ENCODE measurements at regions not wholly inside any gene's neighbourhood (a gene's known extent, or its start where the extent isn't known, plus 50 kb on each side); places are given as distances from the start of the nearest gene placed in this dataset.

- CTCF ChIA-PET, result no interaction called here
- TF ChIP-seq CTCF (IDR thresholded peaks at IDR 0.05; ENCODE audit: unreplicated experiment), result no peak
- no TSS peak for BruUV-seq (replicated peaks)
- DNase-seq (ENCODE audit: unreplicated experiment), result no peak
- Mint-ChIP-seq H3K9me3 (ENCODE audit: unreplicated experiment) (no peaks in the 10 kb centered on the region), H3K4me1 (ENCODE audit: insufficient read depth, unreplicated experiment) (no peaks in the 10 kb centered on the region), H3K27me3 (ENCODE audit: insufficient read depth, unreplicated experiment) (no peaks in the 10 kb centered on the region), H3K27ac (ENCODE audit: low read depth, unreplicated experiment) (no peak overlapping the region), H3K36me3 (ENCODE audit: insufficient read depth, unreplicated experiment) (no peaks in the 10 kb centered on the region), H3K4me3 (ENCODE audit: unreplicated experiment) (no peak overlapping the region)
- POLR2A ChIA-PET, result no interaction called here
- intact Hi-C loops (cut with micrococcal nuclease), result no loop called here
Measured at GRCh38 chr5:56490971-56491468, 257.9 kb upstream of the ANKRD55 start.

- no peak for TF ChIP-seq CTCF (IDR thresholded peaks at IDR 0.05; ENCODE audit: unreplicated experiment)
- intact Hi-C loops (cut with micrococcal nuclease), result no loop called here
- ChIA-PET POLR2A (no interaction called here), CTCF (interaction anchor here (0.6 kb wide), 1 partner anchor 988 kb away, joined by 4 read pairs; no protein-coding TSS in a partner anchor)
- H3K4me1 Mint-ChIP-seq (ENCODE audit: insufficient read depth, unreplicated experiment), result no peaks in the 10 kb centered on the region
- no peaks in the 10 kb centered on the region for H3K9me3 Mint-ChIP-seq (ENCODE audit: unreplicated experiment)
- no peaks in the 10 kb centered on the region for H3K36me3 Mint-ChIP-seq (ENCODE audit: insufficient read depth, unreplicated experiment)
- no peak overlapping the region for H3K4me3 Mint-ChIP-seq (ENCODE audit: unreplicated experiment)
- BruUV-seq (replicated peaks), result no TSS peak
- no peak for DNase-seq (ENCODE audit: unreplicated experiment)
- no peaks in the 10 kb centered on the region for H3K27me3 Mint-ChIP-seq (ENCODE audit: insufficient read depth, unreplicated experiment)
- H3K27ac Mint-ChIP-seq (ENCODE audit: low read depth, unreplicated experiment), result no peak overlapping the region
Measured at GRCh38 chr5:56489272-56489671, 256.1 kb upstream of the ANKRD55 start.

GRCh38 chr5:56487528-56488115 lies 254.5 kb upstream of the ANKRD55 start:
- Mint-ChIP-seq H3K27me3 (ENCODE audit: insufficient read depth, unreplicated experiment) (no peaks in the 10 kb centered on the region), H3K9me3 (ENCODE audit: unreplicated experiment) (no peaks in the 10 kb centered on the region), H3K4me1 (ENCODE audit: insufficient read depth, unreplicated experiment) (no peaks in the 10 kb centered on the region), H3K36me3 (ENCODE audit: insufficient read depth, unreplicated experiment) (no peaks in the 10 kb centered on the region), H3K4me3 (ENCODE audit: unreplicated experiment) (no peak overlapping the region), H3K27ac (ENCODE audit: low read depth, unreplicated experiment) (no peak overlapping the region)
- CTCF ChIA-PET, result no interaction called here
- DNase-seq (ENCODE audit: unreplicated experiment), result no peak
- intact Hi-C loops (cut with micrococcal nuclease), result no loop called here
- no TSS peak for BruUV-seq (replicated peaks)
- TF ChIP-seq CTCF (IDR thresholded peaks at IDR 0.05; ENCODE audit: unreplicated experiment), result no peak
- POLR2A ChIA-PET, result no interaction called here

- Mint-ChIP-seq H3K36me3 (ENCODE audit: insufficient read depth, unreplicated experiment) (no peaks in the 10 kb centered on the region), H3K9me3 (ENCODE audit: unreplicated experiment) (no peaks in the 10 kb centered on the region), H3K4me1 (ENCODE audit: insufficient read depth, unreplicated experiment) (peaks cover 7% of the 10 kb centered on the region), H3K27ac (ENCODE audit: low read depth, unreplicated experiment) (no peak overlapping the region), H3K27me3 (ENCODE audit: insufficient read depth, unreplicated experiment) (no peaks in the 10 kb centered on the region), H3K4me3 (ENCODE audit: unreplicated experiment) (no peak overlapping the region)
- ChIA-PET POLR2A (no interaction called here), CTCF (interaction anchor here (0.7 kb wide), 1 partner anchor 195 kb away, joined by 3 read pairs; no protein-coding TSS in a partner anchor)
- intact Hi-C loops (cut with micrococcal nuclease), result no loop called here
- no peak for DNase-seq (ENCODE audit: unreplicated experiment)
- TF ChIP-seq CTCF (IDR thresholded peaks at IDR 0.05; ENCODE audit: unreplicated experiment), result no peak
- BruUV-seq (replicated peaks), result no TSS peak
Measured at GRCh38 chr5:56482363-56482762, 249.2 kb upstream of the ANKRD55 start.

All from MCF 10A (cell line).